ENCODE measurements at regions not wholly inside any gene's neighbourhood (a gene's known extent, or its start where the extent isn't known, plus 50 kb on each side); places are given as distances from the start of the nearest gene placed in this dataset.

DNA sequence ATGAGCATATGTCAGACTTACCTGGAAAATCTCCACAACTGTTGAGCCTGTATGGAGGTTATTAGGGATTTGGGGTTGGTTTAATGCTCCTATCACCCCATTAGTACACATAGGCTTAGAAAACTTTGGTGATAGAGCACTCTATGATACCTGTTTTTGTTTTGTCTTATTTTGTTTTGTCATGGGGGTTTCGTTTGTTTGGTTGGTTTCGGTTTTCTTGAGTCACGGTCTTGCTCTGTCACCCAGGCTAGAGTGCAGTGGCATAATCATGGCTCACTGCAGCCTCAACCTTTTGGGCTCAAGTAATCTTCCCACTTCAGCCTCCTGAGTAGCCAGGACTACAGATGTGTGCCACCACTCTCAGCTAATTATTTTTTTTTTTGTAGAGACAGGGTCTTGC lies 70.0 kb downstream of the MZT1 start:
- TF ChIP-seq, protein P1, sequence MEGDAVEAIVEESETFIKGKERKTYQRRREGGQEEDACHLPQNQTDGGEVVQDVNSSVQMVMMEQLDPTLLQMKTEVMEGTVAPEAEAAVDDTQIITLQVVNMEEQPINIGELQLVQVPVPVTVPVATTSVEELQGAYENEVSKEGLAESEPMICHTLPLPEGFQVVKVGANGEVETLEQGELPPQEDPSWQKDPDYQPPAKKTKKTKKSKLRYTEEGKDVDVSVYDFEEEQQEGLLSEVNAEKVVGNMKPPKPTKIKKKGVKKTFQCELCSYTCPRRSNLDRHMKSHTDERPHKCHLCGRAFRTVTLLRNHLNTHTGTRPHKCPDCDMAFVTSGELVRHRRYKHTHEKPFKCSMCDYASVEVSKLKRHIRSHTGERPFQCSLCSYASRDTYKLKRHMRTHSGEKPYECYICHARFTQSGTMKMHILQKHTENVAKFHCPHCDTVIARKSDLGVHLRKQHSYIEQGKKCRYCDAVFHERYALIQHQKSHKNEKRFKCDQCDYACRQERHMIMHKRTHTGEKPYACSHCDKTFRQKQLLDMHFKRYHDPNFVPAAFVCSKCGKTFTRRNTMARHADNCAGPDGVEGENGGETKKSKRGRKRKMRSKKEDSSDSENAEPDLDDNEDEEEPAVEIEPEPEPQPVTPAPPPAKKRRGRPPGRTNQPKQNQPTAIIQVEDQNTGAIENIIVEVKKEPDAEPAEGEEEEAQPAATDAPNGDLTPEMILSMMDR (IDR thresholded peaks at IDR 0.05; ENCODE audit: borderline replicate concordance, insufficient read depth, low read depth, low read length): no peak
- H3K4me3 ChIP-seq (ENCODE audit: low read depth, low read length): no peak overlapping the region

- TF ChIP-seq, protein P1 (IDR thresholded peaks at IDR 0.05; ENCODE audit: borderline replicate concordance, insufficient read depth, low read depth, low read length): no peak
Measured at GRCh38 chr13:72656357-72656756, 71.1 kb downstream of the MZT1 start.

GRCh38 chr13:72653506-72653905 lies 73.9 kb downstream of the MZT1 start:
- TF ChIP-seq, protein P1 (IDR thresholded peaks at IDR 0.05; ENCODE audit: borderline replicate concordance, insufficient read depth, low read depth, low read length): no peak

More at GRCh38 chr13:72656357-72656756, 71.1 kb downstream of the MZT1 start:
- H3K4me3 ChIP-seq (ENCODE audit: low read depth, low read length): no peak overlapping the region

GRCh38 chr13:72652681-72653080 lies 74.7 kb downstream of the MZT1 start:
- TF ChIP-seq, protein P1 (IDR thresholded peaks at IDR 0.05; ENCODE audit: borderline replicate concordance, insufficient read depth, low read depth, low read length): no peak
- no peak overlapping the region for H3K4me3 ChIP-seq (ENCODE audit: low read depth, low read length)

More at GRCh38 chr13:72653506-72653905, 73.9 kb downstream of the MZT1 start:
- no peak overlapping the region for H3K4me3 ChIP-seq (ENCODE audit: low read depth, low read length)

GRCh38 chr13:72651144-72651543 lies 76.3 kb downstream of the MZT1 start:
- TF ChIP-seq, protein P1 (IDR thresholded peaks at IDR 0.05; ENCODE audit: borderline replicate concordance, insufficient read depth, low read depth, low read length): no peak
- H3K4me3 ChIP-seq (ENCODE audit: low read depth, low read length): no peak overlapping the region

GRCh38 chr13:72650051-72650700 lies 77.3 kb downstream of the MZT1 start:
- H3K4me3 ChIP-seq (ENCODE audit: low read depth, low read length): no peak overlapping the region
- TF ChIP-seq, protein P1 (IDR thresholded peaks at IDR 0.05; ENCODE audit: borderline replicate concordance, insufficient read depth, low read depth, low read length): no peak

DNA sequence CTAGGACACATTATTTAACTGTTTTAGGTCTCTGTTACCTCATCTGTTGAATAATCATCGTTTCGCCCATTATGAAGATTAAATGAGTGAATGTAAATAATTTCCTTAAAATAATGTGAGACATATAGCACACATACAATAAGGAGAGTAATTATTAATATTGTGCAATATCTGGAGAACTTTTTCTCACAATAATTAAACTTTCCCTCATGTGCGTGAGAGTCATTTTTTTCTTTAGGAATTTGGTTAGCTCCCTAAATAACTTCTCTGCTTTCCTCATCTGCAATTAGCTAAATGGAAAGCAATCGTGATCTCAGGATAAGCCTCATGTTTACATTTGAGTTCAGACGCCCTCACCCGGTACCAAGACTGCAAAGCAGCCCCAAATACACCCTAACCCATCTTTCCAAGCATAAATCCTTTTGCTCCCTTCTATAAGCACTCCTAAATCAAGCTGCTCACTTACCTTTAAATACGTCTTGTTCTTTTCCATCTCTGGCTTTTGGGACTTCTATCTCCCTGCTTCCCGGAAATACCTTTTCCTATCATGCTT lies 78.8 kb downstream of the MZT1 start:
- TF ChIP-seq, protein P1 (IDR thresholded peaks at IDR 0.05; ENCODE audit: borderline replicate concordance, insufficient read depth, low read depth, low read length): no peak
- no peak overlapping the region for H3K4me3 ChIP-seq (ENCODE audit: low read depth, low read length)

Data from GM12875 (cell line).